Right lobe of liver (tissue), 4 donors: ENCODE measurements at regions not wholly inside any gene's neighbourhood (a gene's known extent, or its start where the extent isn't known, plus 50 kb on each side); places are given as distances from the start of the nearest gene placed in this dataset.

ENCODE experiments used
- POLR2A ChIP-seq: fragments of 450-650 bp; IDR thresholded peaks from one replicate; pipeline ENCODE4 v1.6.1; 2017; ENCODE audit warnings: antibody characterized with exemption, mild to moderate bottlenecking
- TF ChIP-seq, protein P1 (sequence below), 4 donors: fragments of 200-600 bp in 3 of 4; fragments of 450-650 bp in 1 of 4; IDR thresholded peaks; one replicate each; pipeline versions ENCODE4 v1.5.1 to v1.8.0; 2016 to 2022; ENCODE audit warnings: antibody characterized with exemption in 4 of 4, mild to moderate bottlenecking in 2 of 4
- donor health status: DM: no; HTN: no; CAD: no.
- donor health status: DM: no; HTN: no; CAD: no.
- donor health status: DM: no; HTN: yes; CAD: no.

DNA sequence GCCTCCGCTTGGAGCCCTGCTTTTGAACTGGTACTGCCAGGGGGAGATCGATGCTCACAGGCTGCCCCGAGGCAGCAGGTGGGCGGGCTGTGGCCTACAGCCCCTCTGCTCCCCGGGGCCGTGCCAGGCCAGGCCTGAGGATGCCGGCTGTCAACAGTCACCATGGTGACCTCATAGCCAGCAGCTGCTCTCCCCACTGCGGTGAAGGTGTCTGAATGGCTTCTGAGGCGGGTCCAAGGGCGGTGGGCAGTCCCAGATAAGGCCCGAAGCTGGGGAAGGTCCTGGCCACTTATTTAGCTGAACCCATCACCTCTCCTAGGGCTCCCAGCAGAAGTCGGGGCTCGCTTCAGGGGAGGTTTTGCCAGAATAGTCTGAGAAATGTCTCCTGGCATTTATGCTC, 179.3 kb downstream of the ARHGAP12 start:
- TF ChIP-seq, protein P1, sequence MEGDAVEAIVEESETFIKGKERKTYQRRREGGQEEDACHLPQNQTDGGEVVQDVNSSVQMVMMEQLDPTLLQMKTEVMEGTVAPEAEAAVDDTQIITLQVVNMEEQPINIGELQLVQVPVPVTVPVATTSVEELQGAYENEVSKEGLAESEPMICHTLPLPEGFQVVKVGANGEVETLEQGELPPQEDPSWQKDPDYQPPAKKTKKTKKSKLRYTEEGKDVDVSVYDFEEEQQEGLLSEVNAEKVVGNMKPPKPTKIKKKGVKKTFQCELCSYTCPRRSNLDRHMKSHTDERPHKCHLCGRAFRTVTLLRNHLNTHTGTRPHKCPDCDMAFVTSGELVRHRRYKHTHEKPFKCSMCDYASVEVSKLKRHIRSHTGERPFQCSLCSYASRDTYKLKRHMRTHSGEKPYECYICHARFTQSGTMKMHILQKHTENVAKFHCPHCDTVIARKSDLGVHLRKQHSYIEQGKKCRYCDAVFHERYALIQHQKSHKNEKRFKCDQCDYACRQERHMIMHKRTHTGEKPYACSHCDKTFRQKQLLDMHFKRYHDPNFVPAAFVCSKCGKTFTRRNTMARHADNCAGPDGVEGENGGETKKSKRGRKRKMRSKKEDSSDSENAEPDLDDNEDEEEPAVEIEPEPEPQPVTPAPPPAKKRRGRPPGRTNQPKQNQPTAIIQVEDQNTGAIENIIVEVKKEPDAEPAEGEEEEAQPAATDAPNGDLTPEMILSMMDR (IDR thresholded peaks at IDR 0.05) = no peak
- no peak for TF ChIP-seq POLR2A
